ENCODE measurements at regions not wholly inside any gene's neighbourhood (a gene's known extent, or its start where the extent isn't known, plus 50 kb on each side); places are given as distances from the start of the nearest gene placed in this dataset.
"Not testable (repeated sequence)": the region's sequence is repeated elsewhere in the genome, so short reads cannot be mapped to it uniquely, and the experiment has no call there.

DNA sequence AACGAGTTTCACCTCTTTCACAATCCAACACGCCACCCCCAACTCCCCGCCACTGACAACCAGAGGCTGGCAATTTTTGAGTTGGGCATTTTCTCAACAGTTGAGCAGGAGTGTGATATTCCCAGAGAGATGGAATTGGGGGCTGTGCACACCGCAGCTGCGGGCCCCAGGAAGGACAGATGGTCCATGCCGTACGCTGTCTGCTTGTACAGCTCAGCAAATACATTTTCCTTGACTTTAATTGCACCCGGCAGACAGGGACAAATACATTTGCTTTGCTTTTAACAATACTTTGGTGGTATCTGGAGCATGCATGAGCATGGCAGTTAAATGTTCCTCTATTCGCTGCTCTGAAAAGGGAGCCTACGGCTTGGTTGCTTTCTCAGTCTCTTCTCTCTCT, 354.2 kb upstream of the DPP6 start:
- H3K9me3 ChIP-seq (replicated peaks; ENCODE audit: control insufficient read depth, low read depth, low read length) = no peaks in the 10 kb centered on the region
- H3K4me3 ChIP-seq (ENCODE audit: low read length) = no peak overlapping the region
- no CpG with 5 or more reads among the region's 10 CpGs for WGBS (ENCODE audit: insufficient coverage)
- DNase-seq = no peak
- no peaks in the 10 kb centered on the region for H3K36me3 ChIP-seq (ENCODE audit: control insufficient read depth, insufficient read depth, low read length)
- no peaks in the 10 kb centered on the region for H3K4me1 ChIP-seq (ENCODE audit: control insufficient read depth, insufficient read depth, low read length)
- H3K27ac ChIP-seq (ENCODE audit: low read length) = no peak overlapping the region
- no peaks in the 10 kb centered on the region for H3K27me3 ChIP-seq (ENCODE audit: control insufficient read depth, insufficient read depth, low read length)

GRCh38 chr7:153701678-153702077, 350.5 kb upstream of the DPP6 start:
- no peak overlapping the region for H3K4me3 ChIP-seq (ENCODE audit: low read length)
- H3K9me3 ChIP-seq (replicated peaks; ENCODE audit: control insufficient read depth, low read depth, low read length) = no peaks in the 10 kb centered on the region
- no peaks in the 10 kb centered on the region for H3K36me3 ChIP-seq (ENCODE audit: control insufficient read depth, insufficient read depth, low read length)
- H3K27ac ChIP-seq (ENCODE audit: low read length) = no peak overlapping the region
- no peaks in the 10 kb centered on the region for H3K4me1 ChIP-seq (ENCODE audit: control insufficient read depth, insufficient read depth, low read length)
- no peak for DNase-seq
- H3K27me3 ChIP-seq (ENCODE audit: control insufficient read depth, insufficient read depth, low read length) = no peaks in the 10 kb centered on the region

GRCh38 chr7:153723892-153724291, 328.3 kb upstream of the DPP6 start:
- H3K9me3 ChIP-seq (replicated peaks; ENCODE audit: control insufficient read depth, low read depth, low read length); H3K36me3 ChIP-seq (ENCODE audit: control insufficient read depth, insufficient read depth, low read length); H3K4me3 ChIP-seq (ENCODE audit: low read length); DNase-seq; H3K27ac ChIP-seq (ENCODE audit: low read length); H3K27me3 ChIP-seq (ENCODE audit: control insufficient read depth, insufficient read depth, low read length); H3K4me1 ChIP-seq (ENCODE audit: control insufficient read depth, insufficient read depth, low read length): not testable (repeated sequence)
- no CpG with 5 or more reads among the region's 2 CpGs for WGBS (ENCODE audit: insufficient coverage)

GRCh38 chr7:153731504-153731903, 320.7 kb upstream of the DPP6 start:
- not testable (repeated sequence) for DNase-seq; H3K36me3 ChIP-seq (ENCODE audit: control insufficient read depth, insufficient read depth, low read length); H3K27ac ChIP-seq (ENCODE audit: low read length); H3K9me3 ChIP-seq (replicated peaks; ENCODE audit: control insufficient read depth, low read depth, low read length); H3K4me1 ChIP-seq (ENCODE audit: control insufficient read depth, insufficient read depth, low read length); H3K27me3 ChIP-seq (ENCODE audit: control insufficient read depth, insufficient read depth, low read length); H3K4me3 ChIP-seq (ENCODE audit: low read length)
- WGBS (ENCODE audit: insufficient coverage) = no CpG with 5 or more reads among the region's 7 CpGs

GRCh38 chr7:153743434-153743833, 308.8 kb upstream of the DPP6 start:
- H3K27ac ChIP-seq (ENCODE audit: low read length); H3K27me3 ChIP-seq (ENCODE audit: control insufficient read depth, insufficient read depth, low read length); DNase-seq; H3K36me3 ChIP-seq (ENCODE audit: control insufficient read depth, insufficient read depth, low read length); H3K4me1 ChIP-seq (ENCODE audit: control insufficient read depth, insufficient read depth, low read length); H3K4me3 ChIP-seq (ENCODE audit: low read length); H3K9me3 ChIP-seq (replicated peaks; ENCODE audit: control insufficient read depth, low read depth, low read length): not testable (repeated sequence)
- WGBS (ENCODE audit: insufficient coverage) = no CpG with 5 or more reads among the region's 2 CpGs

DNA sequence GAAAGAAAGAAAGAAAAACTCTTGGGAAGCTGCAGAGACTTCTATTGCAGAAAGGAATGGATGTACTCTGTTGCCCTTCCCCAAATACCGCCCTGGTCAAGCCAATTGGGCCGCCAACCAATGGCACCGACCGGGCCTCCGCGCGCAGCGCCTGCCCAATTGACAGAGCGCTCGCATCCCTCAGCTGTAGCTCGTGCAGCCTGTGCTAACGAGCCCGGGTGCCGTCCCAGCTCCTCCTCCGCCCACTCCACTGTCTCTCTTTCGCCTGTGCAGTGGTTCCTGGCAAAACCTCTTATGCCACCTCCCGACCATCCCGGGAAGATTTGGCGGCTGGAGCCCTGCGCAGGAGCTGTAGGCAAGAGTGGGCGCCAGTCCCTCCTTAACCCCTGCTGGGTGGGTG, 304.2 kb upstream of the DPP6 start:
- not testable (repeated sequence) for H3K9me3 ChIP-seq (replicated peaks; ENCODE audit: control insufficient read depth, low read depth, low read length); H3K27ac ChIP-seq (ENCODE audit: low read length); H3K4me3 ChIP-seq (ENCODE audit: low read length); H3K4me1 ChIP-seq (ENCODE audit: control insufficient read depth, insufficient read depth, low read length); DNase-seq; H3K27me3 ChIP-seq (ENCODE audit: control insufficient read depth, insufficient read depth, low read length); H3K36me3 ChIP-seq (ENCODE audit: control insufficient read depth, insufficient read depth, low read length)
- no CpG with 5 or more reads among the region's 21 CpGs for WGBS (ENCODE audit: insufficient coverage)

DNA sequence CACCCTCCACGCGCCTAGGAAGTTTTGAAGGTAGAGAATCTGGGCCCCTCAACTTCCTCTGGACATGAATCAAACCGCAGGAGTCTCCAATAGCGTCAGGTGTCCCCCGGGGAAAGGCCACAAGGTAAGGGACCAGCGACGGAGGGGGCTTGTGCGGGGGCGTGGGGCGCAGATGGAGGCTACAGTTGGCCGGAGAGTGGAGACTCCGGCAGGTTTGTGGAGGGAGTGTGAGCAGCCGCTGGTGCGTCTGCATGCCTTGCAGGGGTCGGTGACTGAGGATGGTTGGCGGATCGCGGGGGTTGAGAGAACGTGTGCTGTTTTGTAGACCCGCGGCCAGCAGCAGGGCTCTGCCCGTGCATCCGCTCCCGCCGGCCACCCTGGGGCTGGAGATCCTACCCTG, 303.3 kb upstream of the DPP6 start:
- H3K4me1 ChIP-seq (ENCODE audit: control insufficient read depth, insufficient read depth, low read length); H3K9me3 ChIP-seq (replicated peaks; ENCODE audit: control insufficient read depth, low read depth, low read length); H3K27ac ChIP-seq (ENCODE audit: low read length); H3K27me3 ChIP-seq (ENCODE audit: control insufficient read depth, insufficient read depth, low read length); DNase-seq; H3K36me3 ChIP-seq (ENCODE audit: control insufficient read depth, insufficient read depth, low read length); H3K4me3 ChIP-seq (ENCODE audit: low read length): not testable (repeated sequence)
- 1% methylated on average over 18 of the region's 25 CpGs for WGBS (ENCODE audit: insufficient coverage)

DNA sequence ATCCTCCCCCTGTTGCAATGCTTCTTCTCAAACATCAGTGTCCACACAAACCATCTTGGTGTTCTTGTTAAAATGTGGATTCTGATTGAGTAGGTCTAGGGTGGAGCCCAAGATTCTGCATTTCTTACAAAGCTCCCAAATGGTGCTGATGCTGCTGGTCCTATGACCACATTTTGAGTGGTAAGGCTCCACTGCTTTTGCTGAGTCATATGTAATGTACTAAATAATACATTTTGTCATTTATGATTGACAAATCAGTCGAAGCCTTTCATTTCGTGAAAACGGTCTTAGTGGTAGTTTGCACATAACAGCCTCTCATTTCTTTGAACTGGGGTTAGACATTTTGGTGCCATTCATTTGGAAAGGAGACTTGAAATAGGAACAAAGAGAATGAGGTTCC, 286.3 kb upstream of the DPP6 start:
- not testable (repeated sequence) for H3K27ac ChIP-seq (ENCODE audit: low read length); H3K36me3 ChIP-seq (ENCODE audit: control insufficient read depth, insufficient read depth, low read length); H3K4me3 ChIP-seq (ENCODE audit: low read length); H3K4me1 ChIP-seq (ENCODE audit: control insufficient read depth, insufficient read depth, low read length); DNase-seq; H3K9me3 ChIP-seq (replicated peaks; ENCODE audit: control insufficient read depth, low read depth, low read length); H3K27me3 ChIP-seq (ENCODE audit: control insufficient read depth, insufficient read depth, low read length)
- no CpG with 5 or more reads among the region's 3 CpGs for whole genome bisulfite sequencing (ENCODE audit: insufficient coverage)

GRCh38 chr7:153766926-153767325, 285.3 kb upstream of the DPP6 start:
- not testable (repeated sequence) for H3K4me1 ChIP-seq (ENCODE audit: control insufficient read depth, insufficient read depth, low read length); H3K27ac ChIP-seq (ENCODE audit: low read length); H3K27me3 ChIP-seq (ENCODE audit: control insufficient read depth, insufficient read depth, low read length); H3K36me3 ChIP-seq (ENCODE audit: control insufficient read depth, insufficient read depth, low read length); DNase-seq; H3K9me3 ChIP-seq (replicated peaks; ENCODE audit: control insufficient read depth, low read depth, low read length); H3K4me3 ChIP-seq (ENCODE audit: low read length)
- no CpG with 5 or more reads among the region's 1 CpG for WGBS (ENCODE audit: insufficient coverage)

GRCh38 chr7:153772966-153773365, 279.2 kb upstream of the DPP6 start:
- WGBS (ENCODE audit: insufficient coverage) = no CpG with 5 or more reads among the region's 3 CpGs
- H3K4me3 ChIP-seq (ENCODE audit: low read length) = no peak overlapping the region
- H3K36me3 ChIP-seq (ENCODE audit: control insufficient read depth, insufficient read depth, low read length) = no peaks in the 10 kb centered on the region
- no peaks in the 10 kb centered on the region for H3K27me3 ChIP-seq (ENCODE audit: control insufficient read depth, insufficient read depth, low read length)
- no peak for DNase-seq
- H3K27ac ChIP-seq (ENCODE audit: low read length) = no peak overlapping the region
- no peaks in the 10 kb centered on the region for H3K9me3 ChIP-seq (replicated peaks; ENCODE audit: control insufficient read depth, low read depth, low read length)
- H3K4me1 ChIP-seq (ENCODE audit: control insufficient read depth, insufficient read depth, low read length) = no peaks in the 10 kb centered on the region

- DNase-seq = not testable (repeated sequence)
These were observed 275.3 kb upstream of the DPP6 start for GRCh38 chr7:153776940-153777339.

More at GRCh38 chr7:153776940-153777339, 275.3 kb upstream of the DPP6 start:
- not testable (repeated sequence) for H3K27me3 ChIP-seq (ENCODE audit: control insufficient read depth, insufficient read depth, low read length); H3K4me3 ChIP-seq (ENCODE audit: low read length); H3K36me3 ChIP-seq (ENCODE audit: control insufficient read depth, insufficient read depth, low read length); H3K9me3 ChIP-seq (replicated peaks; ENCODE audit: control insufficient read depth, low read depth, low read length); H3K4me1 ChIP-seq (ENCODE audit: control insufficient read depth, insufficient read depth, low read length); H3K27ac ChIP-seq (ENCODE audit: low read length)
